ENCODE measurements at regions not wholly inside any gene's neighbourhood (a gene's known extent, or its start where the extent isn't known, plus 50 kb on each side); places are given as distances from the start of the nearest gene placed in this dataset.

GRCh38 chr13:88434953-88435352 is 763.8 kb downstream of the SLITRK5 start:
- TF ChIP-seq SP1 (IDR thresholded peaks at IDR 0.05; ENCODE audit: low read depth) (no peak), POLR2A (IDR thresholded peaks at IDR 0.05; ENCODE audit: borderline replicate concordance, extremely low read depth, insufficient read depth, insufficient read length) (no peak), SIN3A (IDR thresholded peaks at IDR 0.05; ENCODE audit: low read depth) (no peak), CTCF (IDR thresholded peaks at IDR 0.05 in 2 of 3, conservative IDR thresholded peaks at IDR 0.05 in 1 of 3; ENCODE audit: borderline replicate concordance in 1 of 3, insufficient read depth in 1 of 3, low read depth in 2 of 3, low read length in 2 of 3) (no peak), ATF3 (IDR thresholded peaks at IDR 0.05) (no peak), EZH2phosphoT487 (IDR thresholded peaks at IDR 0.05; ENCODE audit: borderline replicate concordance) (no peak), EZH2 (IDR thresholded peaks at IDR 0.05) (no peak), ZBTB33 (IDR thresholded peaks at IDR 0.05; ENCODE audit: extremely low read depth, insufficient replicate concordance, low read length) (no peak), ZNF274 (IDR thresholded peaks at IDR 0.05; ENCODE audit: low read depth, low read length) (no peak), TCF7L2 (IDR thresholded peaks at IDR 0.05; ENCODE audit: borderline replicate concordance, extremely low read depth, insufficient read depth, insufficient read length) (no peak), RAD21 (IDR thresholded peaks at IDR 0.05; ENCODE audit: low read depth) (no peak), EGR1 (IDR thresholded peaks at IDR 0.05; ENCODE audit: low read depth) (no peak), CEBPB (IDR thresholded peaks at IDR 0.05; ENCODE audit: low read depth) (no peak)

Measured in HCT116 (cell line).